GM15510 (cell line): ENCODE measurements at regions not wholly inside any gene's neighbourhood (a gene's known extent, or its start where the extent isn't known, plus 50 kb on each side); places are given as distances from the start of the nearest gene placed in this dataset.

ENCODE experiments used
- POLR2A ChIP-seq: IDR thresholded peaks from 3 replicates; pipeline ENCODE4 v1.6.1; 2011; ENCODE audit warnings: borderline replicate concordance; ENCODE audit not compliant: insufficient read length; ENCODE audit errors: extremely low read depth

GRCh38 chr6:137545073-137545472, 50.9 kb upstream of the OLIG3 start:
- TF ChIP-seq POLR2A: no peak

- no peak for TF ChIP-seq POLR2A
Measured at GRCh38 chr6:137547186-137547585, 53.0 kb upstream of the OLIG3 start.

- TF ChIP-seq POLR2A: no peak
Measured at GRCh38 chr6:137547601-137548000, 53.4 kb upstream of the OLIG3 start.

- no peak for TF ChIP-seq POLR2A
Measured at GRCh38 chr6:137549106-137549505, 54.9 kb upstream of the OLIG3 start.

GRCh38 chr6:137550535-137550934, 56.3 kb upstream of the OLIG3 start:
- TF ChIP-seq POLR2A: no peak

GRCh38 chr6:137552146-137552545, 58.0 kb upstream of the OLIG3 start:
- TF ChIP-seq POLR2A: no peak

- TF ChIP-seq POLR2A: no peak
Measured at GRCh38 chr6:137552809-137553208, 58.6 kb upstream of the OLIG3 start.

GRCh38 chr6:137560184-137560563, 66.0 kb upstream of the OLIG3 start:
- no peak for TF ChIP-seq POLR2A

GRCh38 chr6:137568067-137568466, 73.9 kb upstream of the OLIG3 start:
- no peak for TF ChIP-seq POLR2A

- no peak for TF ChIP-seq POLR2A
Measured at GRCh38 chr6:137570393-137570792, 76.2 kb upstream of the OLIG3 start.

- TF ChIP-seq POLR2A: no peak
Measured at GRCh38 chr6:137571854-137572253, 77.7 kb upstream of the OLIG3 start.

- TF ChIP-seq POLR2A: no peak
Measured at GRCh38 chr6:137573739-137574138, 79.5 kb upstream of the OLIG3 start.

- no peak for TF ChIP-seq POLR2A
Measured at GRCh38 chr6:137579612-137580011, 85.4 kb upstream of the OLIG3 start.

- no peak for TF ChIP-seq POLR2A
Measured at GRCh38 chr6:137581019-137581707, 87.0 kb upstream of the OLIG3 start.

GRCh38 chr6:137588472-137588871, 94.3 kb upstream of the OLIG3 start:
- no peak for TF ChIP-seq POLR2A

GRCh38 chr6:137589067-137589848, 95.1 kb upstream of the OLIG3 start:
- TF ChIP-seq POLR2A: no peak

- TF ChIP-seq POLR2A: no peak
Measured at GRCh38 chr6:137590684-137591083, 96.5 kb upstream of the OLIG3 start.

- no peak for TF ChIP-seq POLR2A
Measured at GRCh38 chr6:137601471-137601870, 107.3 kb upstream of the OLIG3 start.
